ENCODE measurements at regions not wholly inside any gene's neighbourhood (a gene's known extent, or its start where the extent isn't known, plus 50 kb on each side); places are given as distances from the start of the nearest gene placed in this dataset.

DNA sequence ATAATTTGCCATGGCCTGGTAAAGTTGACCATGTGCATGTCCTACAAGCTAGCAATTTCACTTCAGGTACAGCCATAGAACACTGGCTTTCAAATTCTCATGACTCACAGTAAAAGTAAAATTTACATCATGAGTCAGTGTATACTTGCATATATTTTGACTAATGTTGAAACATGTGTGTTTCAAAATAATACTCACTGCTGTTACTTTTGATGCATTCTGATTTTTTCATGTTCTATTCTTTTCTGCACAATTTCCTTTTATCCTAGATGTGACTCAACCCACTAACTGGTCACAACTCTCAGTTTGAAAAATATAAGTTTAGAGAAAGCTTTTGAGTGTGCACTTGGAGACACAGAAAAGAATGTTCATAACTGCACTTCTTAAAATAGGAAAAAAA is 365.7 kb downstream of the FGF13 start:
- Histone ChIP-seq H3K36me3 (ENCODE audit: insufficient read depth, low read length) (no peaks in the 10 kb centered on the region), H3K9ac (ENCODE audit: low read depth, low read length) (no peak overlapping the region), H3K9me3 (ENCODE audit: control insufficient read depth, insufficient read depth, low read length) (no peaks in the 10 kb centered on the region), H3K4me1 (ENCODE audit: insufficient read depth, low read length) (peaks cover 13% of the 10 kb centered on the region)

DNA sequence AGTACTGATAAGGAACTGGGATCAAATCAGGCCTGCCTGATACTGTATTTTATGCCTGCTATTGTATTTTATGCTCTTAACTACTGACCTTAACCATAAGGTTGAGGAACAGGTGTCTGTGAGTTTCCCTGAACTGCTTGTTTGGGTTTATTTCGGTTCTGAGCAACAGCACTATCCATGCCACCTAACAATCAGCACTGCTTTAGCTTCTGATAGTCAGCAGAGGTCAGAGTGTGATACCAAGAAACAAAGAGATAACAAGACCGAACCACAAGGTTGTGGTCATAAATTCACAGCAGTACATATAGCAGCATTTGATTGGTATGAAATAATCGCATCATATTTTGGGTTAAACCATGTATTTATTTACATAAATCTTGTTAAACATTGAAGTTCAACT is 362.2 kb downstream of the FGF13 start:
- Histone ChIP-seq H3K9ac (ENCODE audit: low read depth, low read length) (no peak overlapping the region), H3K9me3 (ENCODE audit: control insufficient read depth, insufficient read depth, low read length) (0 out of 2 replicates have a peak, but pooled peaks cover 7% of the 10 kb centered on the region), H3K4me1 (ENCODE audit: insufficient read depth, low read length) (peaks cover 13% of the 10 kb centered on the region), H3K36me3 (ENCODE audit: insufficient read depth, low read length) (no peaks in the 10 kb centered on the region)

DNA sequence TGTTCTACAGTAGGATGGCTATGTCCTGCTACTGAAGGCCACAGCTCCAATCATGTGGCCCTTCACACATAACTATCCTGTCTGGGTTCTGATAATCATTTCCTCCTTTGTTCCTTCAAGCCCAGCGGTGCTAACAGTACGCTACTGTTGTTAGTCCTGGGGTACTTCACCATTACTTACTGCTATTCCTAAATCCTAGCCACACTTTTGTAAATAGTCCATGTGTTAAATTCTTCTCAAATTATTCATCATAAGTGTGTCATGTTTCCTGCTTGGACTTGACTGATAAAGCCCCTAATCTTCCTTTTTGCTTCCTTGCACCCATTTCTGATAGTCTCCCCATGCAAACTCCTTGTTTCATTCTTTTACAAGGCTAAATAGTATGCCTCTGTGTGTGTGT is 332.6 kb downstream of the FGF13 start:
- Histone ChIP-seq H3K4me1 (ENCODE audit: insufficient read depth, low read length) (no peaks in the 10 kb centered on the region), H3K9ac (ENCODE audit: low read depth, low read length) (no peak overlapping the region), H3K36me3 (ENCODE audit: insufficient read depth, low read length) (no peaks in the 10 kb centered on the region), H3K9me3 (ENCODE audit: control insufficient read depth, insufficient read depth, low read length) (peaks cover 17% of the 10 kb centered on the region)

DNA sequence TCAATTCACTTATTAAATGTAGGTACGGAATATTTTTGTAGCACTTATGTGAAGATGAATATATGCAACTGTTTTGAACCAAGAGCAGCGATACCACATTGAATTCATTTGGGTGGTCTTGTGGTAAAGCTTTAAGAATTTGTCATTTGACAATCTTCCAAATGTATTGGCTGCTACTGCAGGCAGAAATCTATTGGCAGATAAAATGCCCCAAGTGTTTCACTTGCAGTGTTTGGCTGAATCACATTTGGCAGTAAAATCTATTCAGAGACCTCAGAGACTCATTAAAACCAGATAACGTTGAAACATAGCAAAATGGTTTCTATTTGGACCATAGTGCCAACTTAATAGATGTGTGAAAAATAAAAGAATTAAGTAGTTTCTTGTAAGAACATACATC is 303.4 kb downstream of the FGF13 start:
- H3K36me3 ChIP-seq (ENCODE audit: insufficient read depth, low read length), result no peaks in the 10 kb centered on the region
- no peaks in the 10 kb centered on the region for H3K9me3 ChIP-seq (ENCODE audit: control insufficient read depth, insufficient read depth, low read length)
- H3K4me1 ChIP-seq (ENCODE audit: insufficient read depth, low read length), result peaks cover 13% of the 10 kb centered on the region; the same call in 1 of the 2 replicates
- no peak overlapping the region for H3K9ac ChIP-seq (ENCODE audit: low read depth, low read length)

DNA sequence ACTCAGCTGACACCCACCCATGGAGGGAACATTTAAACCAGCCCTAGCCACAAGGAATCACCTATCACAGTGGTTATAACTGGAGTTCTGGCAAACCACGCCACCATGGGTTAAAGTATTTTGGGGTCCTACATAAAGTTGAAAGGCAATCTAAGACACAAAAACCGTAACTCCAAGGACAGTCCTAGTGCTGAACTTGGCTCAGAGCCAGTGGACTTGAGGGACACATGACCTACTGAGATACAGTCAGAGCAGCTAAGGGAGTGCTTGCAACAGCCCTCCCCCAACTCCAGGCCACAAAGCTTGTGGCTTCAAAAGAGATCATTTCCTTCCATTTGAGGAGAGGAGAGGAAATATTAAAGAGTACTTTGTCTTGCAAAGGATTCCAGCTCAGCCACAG is 300.5 kb downstream of the FGF13 start:
- H3K9ac ChIP-seq (ENCODE audit: low read depth, low read length), result no peak overlapping the region
- H3K36me3 ChIP-seq (ENCODE audit: insufficient read depth, low read length), result no peaks in the 10 kb centered on the region
- peaks cover 6% of the 10 kb centered on the region; the same call in 1 of the 2 replicates for H3K4me1 ChIP-seq (ENCODE audit: insufficient read depth, low read length)
- H3K9me3 ChIP-seq (ENCODE audit: control insufficient read depth, insufficient read depth, low read length), result no peaks in the 10 kb centered on the region

Data from ES-I3 (cell line).